ENCODE measurements at regions not wholly inside any gene's neighbourhood (a gene's known extent, or its start where the extent isn't known, plus 50 kb on each side); places are given as distances from the start of the nearest gene placed in this dataset.

- Histone ChIP-seq H3K36me3 (ENCODE audit: control insufficient read depth in 3 of 3, insufficient read depth in 3 of 3, low read length in 3 of 3) (no peaks in the 10 kb centered on the region), H3K9me3 (ENCODE audit: control insufficient read depth in 3 of 3, low read length in 3 of 3) (no peaks in the 10 kb centered on the region), H3K4me1 (ENCODE audit: control insufficient read depth in 3 of 3, insufficient read depth in 3 of 3, low read length in 3 of 3) (peaks cover 0 to 6% (median 3%) of the 10 kb centered on the region in 3 donors), H3K9ac (ENCODE audit: low read depth in 1 of 3, low read length in 3 of 3) (no peak overlapping the region), H3K27me3 (ENCODE audit: control insufficient read depth in 3 of 3, insufficient read depth in 3 of 3, low read length in 3 of 3) (no peaks in the 10 kb centered on the region), H3K27ac (ENCODE audit: low read depth, low read length) (no peak overlapping the region), H3K4me3 (ENCODE audit: low read length in 3 of 3) (no peak overlapping the region)
These were observed 120.3 kb downstream of the RAP2B start for GRCh38 chr3:153282355-153282754.

GRCh38 chr3:153284282-153284938 is 122.4 kb downstream of the RAP2B start:
- Histone ChIP-seq H3K4me1 (ENCODE audit: control insufficient read depth in 3 of 3, insufficient read depth in 3 of 3, low read length in 3 of 3) (peaks cover 0 to 6% (median 3%) of the 10 kb centered on the region in 3 donors), H3K9me3 (ENCODE audit: control insufficient read depth in 3 of 3, low read length in 3 of 3) (no peaks in the 10 kb centered on the region), H3K9ac (ENCODE audit: low read depth in 1 of 3, low read length in 3 of 3) (no peak overlapping the region), H3K27ac (ENCODE audit: low read depth, low read length) (peak overlapping the region; percentile 34), H3K4me3 (ENCODE audit: low read length in 3 of 3) (no peak overlapping the region), H3K36me3 (ENCODE audit: control insufficient read depth in 3 of 3, insufficient read depth in 3 of 3, low read length in 3 of 3) (no peaks in the 10 kb centered on the region), H3K27me3 (ENCODE audit: control insufficient read depth in 3 of 3, insufficient read depth in 3 of 3, low read length in 3 of 3) (no peaks in the 10 kb centered on the region)

- H3K27me3 ChIP-seq (ENCODE audit: control insufficient read depth in 3 of 3, insufficient read depth in 3 of 3, low read length in 3 of 3), result no peaks in the 10 kb centered on the region
- peak overlapping the region; percentile 46 for H3K27ac ChIP-seq (ENCODE audit: low read depth, low read length)
- peaks cover 0 to 6% (median 3%) of the 10 kb centered on the region in 3 donors for H3K4me1 ChIP-seq (ENCODE audit: control insufficient read depth in 3 of 3, insufficient read depth in 3 of 3, low read length in 3 of 3)
- H3K36me3 ChIP-seq (ENCODE audit: control insufficient read depth in 3 of 3, insufficient read depth in 3 of 3, low read length in 3 of 3), result no peaks in the 10 kb centered on the region
- peak overlapping the region in 1 of 3 donors; percentile 28 for H3K9ac ChIP-seq (ENCODE audit: low read depth in 1 of 3, low read length in 3 of 3)
- H3K9me3 ChIP-seq (ENCODE audit: control insufficient read depth in 3 of 3, low read length in 3 of 3), result no peaks in the 10 kb centered on the region
- no peak overlapping the region for H3K4me3 ChIP-seq (ENCODE audit: low read length in 3 of 3)
These were observed 123.2 kb downstream of the RAP2B start for GRCh38 chr3:153285194-153285641.

GRCh38 chr3:153285982-153286381 is 124.0 kb downstream of the RAP2B start:
- Histone ChIP-seq H3K9me3 (ENCODE audit: control insufficient read depth in 3 of 3, low read length in 3 of 3) (no peaks in the 10 kb centered on the region), H3K27ac (ENCODE audit: low read depth, low read length) (peak overlapping the region; percentile 10), H3K4me3 (ENCODE audit: low read length in 3 of 3) (no peak overlapping the region), H3K9ac (ENCODE audit: low read depth in 1 of 3, low read length in 3 of 3) (no peak overlapping the region), H3K4me1 (ENCODE audit: control insufficient read depth in 3 of 3, insufficient read depth in 3 of 3, low read length in 3 of 3) (peaks cover 0 to 6% (median 3%) of the 10 kb centered on the region in 3 donors), H3K27me3 (ENCODE audit: control insufficient read depth in 3 of 3, insufficient read depth in 3 of 3, low read length in 3 of 3) (no peaks in the 10 kb centered on the region), H3K36me3 (ENCODE audit: control insufficient read depth in 3 of 3, insufficient read depth in 3 of 3, low read length in 3 of 3) (no peaks in the 10 kb centered on the region)

GRCh38 chr3:153287017-153287416 is 125.0 kb downstream of the RAP2B start:
- Histone ChIP-seq H3K4me3 (ENCODE audit: low read length in 3 of 3) (no peak overlapping the region), H3K27me3 (ENCODE audit: control insufficient read depth in 3 of 3, insufficient read depth in 3 of 3, low read length in 3 of 3) (no peaks in the 10 kb centered on the region), H3K27ac (ENCODE audit: low read depth, low read length) (no peak overlapping the region), H3K4me1 (ENCODE audit: control insufficient read depth in 3 of 3, insufficient read depth in 3 of 3, low read length in 3 of 3) (peaks cover 0 to 6% (median 3%) of the 10 kb centered on the region in 3 donors), H3K9me3 (ENCODE audit: control insufficient read depth in 3 of 3, low read length in 3 of 3) (no peaks in the 10 kb centered on the region), H3K9ac (ENCODE audit: low read depth in 1 of 3, low read length in 3 of 3) (no peak overlapping the region), H3K36me3 (ENCODE audit: control insufficient read depth in 3 of 3, insufficient read depth in 3 of 3, low read length in 3 of 3) (no peaks in the 10 kb centered on the region)

- peak overlapping the region; percentile 39 for H3K27ac ChIP-seq (ENCODE audit: low read depth, low read length)
- peaks cover 0 to 5% (median 3%) of the 10 kb centered on the region in 3 donors for H3K4me1 ChIP-seq (ENCODE audit: control insufficient read depth in 3 of 3, insufficient read depth in 3 of 3, low read length in 3 of 3)
- no peaks in the 10 kb centered on the region for H3K36me3 ChIP-seq (ENCODE audit: control insufficient read depth in 3 of 3, insufficient read depth in 3 of 3, low read length in 3 of 3)
- H3K4me3 ChIP-seq (ENCODE audit: low read length in 3 of 3), result no peak overlapping the region
- H3K9ac ChIP-seq (ENCODE audit: low read depth in 1 of 3, low read length in 3 of 3), result no peak overlapping the region
- no peaks in the 10 kb centered on the region for H3K27me3 ChIP-seq (ENCODE audit: control insufficient read depth in 3 of 3, insufficient read depth in 3 of 3, low read length in 3 of 3)
- H3K9me3 ChIP-seq (ENCODE audit: control insufficient read depth in 3 of 3, low read length in 3 of 3), result no peaks in the 10 kb centered on the region
These were observed 127.3 kb downstream of the RAP2B start for GRCh38 chr3:153289334-153289808.

- Histone ChIP-seq H3K9ac (ENCODE audit: low read depth in 1 of 3, low read length in 3 of 3) (no peak overlapping the region), H3K4me1 (ENCODE audit: control insufficient read depth in 3 of 3, insufficient read depth in 3 of 3, low read length in 3 of 3) (no peaks in the 10 kb centered on the region), H3K4me3 (ENCODE audit: low read length in 3 of 3) (no peak overlapping the region), H3K36me3 (ENCODE audit: control insufficient read depth in 3 of 3, insufficient read depth in 3 of 3, low read length in 3 of 3) (no peaks in the 10 kb centered on the region), H3K27me3 (ENCODE audit: control insufficient read depth in 3 of 3, insufficient read depth in 3 of 3, low read length in 3 of 3) (no peaks in the 10 kb centered on the region), H3K9me3 (ENCODE audit: control insufficient read depth in 3 of 3, low read length in 3 of 3) (no peaks in the 10 kb centered on the region), H3K27ac (ENCODE audit: low read depth, low read length) (no peak overlapping the region)
These were observed 128.4 kb downstream of the RAP2B start for GRCh38 chr3:153290268-153291015.

- Histone ChIP-seq H3K27ac (ENCODE audit: low read depth, low read length) (no peak overlapping the region), H3K27me3 (ENCODE audit: control insufficient read depth in 3 of 3, insufficient read depth in 3 of 3, low read length in 3 of 3) (no peaks in the 10 kb centered on the region), H3K36me3 (ENCODE audit: control insufficient read depth in 3 of 3, insufficient read depth in 3 of 3, low read length in 3 of 3) (no peaks in the 10 kb centered on the region), H3K9me3 (ENCODE audit: control insufficient read depth in 3 of 3, low read length in 3 of 3) (no peaks in the 10 kb centered on the region), H3K9ac (ENCODE audit: low read depth in 1 of 3, low read length in 3 of 3) (no peak overlapping the region), H3K4me1 (ENCODE audit: control insufficient read depth in 3 of 3, insufficient read depth in 3 of 3, low read length in 3 of 3) (no peaks in the 10 kb centered on the region), H3K4me3 (ENCODE audit: low read length in 3 of 3) (no peak overlapping the region)
These were observed 129.1 kb downstream of the RAP2B start for GRCh38 chr3:153291059-153291685.

- Histone ChIP-seq H3K4me3 (ENCODE audit: low read length in 3 of 3) (no peak overlapping the region), H3K36me3 (ENCODE audit: control insufficient read depth in 3 of 3, insufficient read depth in 3 of 3, low read length in 3 of 3) (no peaks in the 10 kb centered on the region), H3K27me3 (ENCODE audit: control insufficient read depth in 3 of 3, insufficient read depth in 3 of 3, low read length in 3 of 3) (no peaks in the 10 kb centered on the region), H3K9me3 (ENCODE audit: control insufficient read depth in 3 of 3, low read length in 3 of 3) (no peaks in the 10 kb centered on the region), H3K9ac (ENCODE audit: low read depth in 1 of 3, low read length in 3 of 3) (no peak overlapping the region), H3K27ac (ENCODE audit: low read depth, low read length) (no peak overlapping the region), H3K4me1 (ENCODE audit: control insufficient read depth in 3 of 3, insufficient read depth in 3 of 3, low read length in 3 of 3) (no peaks in the 10 kb centered on the region)
These were observed 131.2 kb downstream of the RAP2B start for GRCh38 chr3:153293265-153293664.

- Histone ChIP-seq H3K36me3 (ENCODE audit: control insufficient read depth in 3 of 3, insufficient read depth in 3 of 3, low read length in 3 of 3) (no peaks in the 10 kb centered on the region), H3K9me3 (ENCODE audit: control insufficient read depth in 3 of 3, low read length in 3 of 3) (no peaks in the 10 kb centered on the region), H3K27me3 (ENCODE audit: control insufficient read depth in 3 of 3, insufficient read depth in 3 of 3, low read length in 3 of 3) (no peaks in the 10 kb centered on the region), H3K4me1 (ENCODE audit: control insufficient read depth in 3 of 3, insufficient read depth in 3 of 3, low read length in 3 of 3) (no peaks in the 10 kb centered on the region), H3K4me3 (ENCODE audit: low read length in 3 of 3) (no peak overlapping the region), H3K9ac (ENCODE audit: low read depth in 1 of 3, low read length in 3 of 3) (no peak overlapping the region), H3K27ac (ENCODE audit: low read depth, low read length) (no peak overlapping the region)
These were observed 133.9 kb downstream of the RAP2B start for GRCh38 chr3:153295901-153296300.
